ENCODE measurements at regions not wholly inside any gene's neighbourhood (a gene's known extent, or its start where the extent isn't known, plus 50 kb on each side); places are given as distances from the start of the nearest gene placed in this dataset.

DNA sequence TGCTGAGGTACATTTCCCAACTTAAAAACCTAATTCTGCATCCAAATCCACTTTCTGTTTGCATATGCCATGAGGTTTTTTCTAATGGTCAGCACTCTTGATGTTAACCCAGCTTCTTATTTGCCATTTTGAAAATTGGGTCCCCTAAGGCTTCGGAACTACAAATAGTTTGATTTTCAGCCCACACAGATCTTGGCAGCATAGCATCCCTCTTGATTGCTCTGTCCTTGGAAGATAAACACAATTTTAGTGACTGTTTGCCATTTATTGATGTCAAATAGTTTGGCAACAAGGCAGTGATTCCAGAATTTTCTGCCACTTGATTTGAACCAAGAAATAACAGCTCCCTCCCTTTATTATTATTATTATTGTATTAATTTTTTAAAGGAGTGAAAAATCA, 696.9 kb downstream of the RAB28 start:
- H3K4me3 ChIP-seq (ENCODE audit: low read depth, low read length) = no peak overlapping the region
- no peak for TF ChIP-seq CTCF (IDR thresholded peaks at IDR 0.05; ENCODE audit: low read depth, low read length)
- H3K27me3 ChIP-seq (ENCODE audit: insufficient read depth, low read depth, severe bottlenecking) = no peaks in the 10 kb centered on the region

GRCh38 chr4:12778706-12779105, 705.4 kb downstream of the RAB28 start:
- no peaks in the 10 kb centered on the region for H3K27me3 ChIP-seq (ENCODE audit: insufficient read depth, low read depth, severe bottlenecking)
- no peak for DNase-seq
- H3K36me3 ChIP-seq = no peaks in the 10 kb centered on the region
- H3K9me3 ChIP-seq (ENCODE audit: severe bottlenecking) = no peaks in the 10 kb centered on the region
- no peak for TF ChIP-seq CTCF (IDR thresholded peaks at IDR 0.05; ENCODE audit: low read depth, low read length)
- H3K27ac ChIP-seq = no peak overlapping the region
- H3K4me3 ChIP-seq (ENCODE audit: low read depth, low read length) = no peak overlapping the region

More for the DNA sequence above, 696.9 kb downstream of the RAB28 start:
- no peaks in the 10 kb centered on the region for H3K36me3 ChIP-seq
- H3K27ac ChIP-seq = no peak overlapping the region
- DNase-seq = no peak
- no peaks in the 10 kb centered on the region for H3K9me3 ChIP-seq (ENCODE audit: severe bottlenecking)

DNA sequence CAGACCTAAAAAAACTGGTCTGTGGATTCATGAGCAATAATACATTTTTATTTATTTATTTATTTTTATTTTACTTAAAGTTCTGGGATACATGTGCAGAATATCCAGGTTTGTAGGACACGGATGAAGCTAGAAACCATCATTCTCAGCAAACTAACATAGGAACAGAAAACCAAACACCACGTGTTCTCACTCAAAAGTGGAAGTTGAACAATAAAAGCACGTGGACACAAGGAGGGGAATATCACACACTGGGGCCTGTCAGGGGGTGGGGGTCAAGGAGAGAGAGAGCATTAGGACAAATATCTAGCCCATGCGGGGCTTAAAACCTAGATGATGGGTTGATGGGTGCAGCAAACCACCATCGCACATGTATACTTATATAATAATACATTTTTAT, 705.9 kb downstream of the RAB28 start:
- H3K36me3 ChIP-seq = no peaks in the 10 kb centered on the region
- H3K4me3 ChIP-seq (ENCODE audit: low read depth, low read length) = no peak overlapping the region
- H3K27me3 ChIP-seq (ENCODE audit: insufficient read depth, low read depth, severe bottlenecking) = no peaks in the 10 kb centered on the region
- H3K9me3 ChIP-seq (ENCODE audit: severe bottlenecking) = no peaks in the 10 kb centered on the region
- no peak for TF ChIP-seq CTCF (IDR thresholded peaks at IDR 0.05; ENCODE audit: low read depth, low read length)
- H3K27ac ChIP-seq = no peak overlapping the region
- no peak for DNase-seq

DNA sequence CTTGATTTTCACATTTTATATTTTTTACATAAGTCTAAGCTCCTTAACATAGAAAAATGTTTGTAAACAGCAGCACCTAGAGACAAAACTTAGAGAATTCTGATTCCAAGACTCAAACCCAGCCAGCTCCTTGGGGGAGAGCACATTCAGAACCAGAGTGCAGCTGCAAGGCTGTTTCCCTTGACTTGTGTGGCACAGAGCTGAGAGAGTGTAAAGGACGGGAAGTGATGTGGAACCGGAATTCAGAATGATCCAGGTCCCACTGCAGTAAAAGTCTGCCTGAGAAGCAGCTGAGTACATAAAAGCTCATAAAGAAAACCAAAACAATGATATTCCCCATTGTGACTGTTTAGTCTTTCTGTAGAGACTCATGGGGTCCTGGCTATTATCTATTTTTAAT, 713.8 kb downstream of the RAB28 start:
- DNase-seq = no peak

GRCh38 chr4:12761694-12762093, 722.4 kb downstream of the RAB28 start:
- Histone ChIP-seq H3K9me3 (ENCODE audit: severe bottlenecking) (no peaks in the 10 kb centered on the region), H3K36me3 (no peaks in the 10 kb centered on the region), H3K27ac (no peak overlapping the region), H3K27me3 (ENCODE audit: insufficient read depth, low read depth, severe bottlenecking) (no peaks in the 10 kb centered on the region), H3K4me3 (ENCODE audit: low read depth, low read length) (no peak overlapping the region)
- no peak for DNase-seq
- no peak for TF ChIP-seq CTCF (IDR thresholded peaks at IDR 0.05; ENCODE audit: low read depth, low read length)

More for the DNA sequence above, 713.8 kb downstream of the RAB28 start:
- no peaks in the 10 kb centered on the region for H3K27me3 ChIP-seq (ENCODE audit: insufficient read depth, low read depth, severe bottlenecking)
- H3K4me3 ChIP-seq (ENCODE audit: low read depth, low read length) = no peak overlapping the region
- H3K9me3 ChIP-seq (ENCODE audit: severe bottlenecking) = no peaks in the 10 kb centered on the region
- TF ChIP-seq CTCF (IDR thresholded peaks at IDR 0.05; ENCODE audit: low read depth, low read length) = no peak
- H3K36me3 ChIP-seq = no peaks in the 10 kb centered on the region
- no peak overlapping the region for H3K27ac ChIP-seq

DNA sequence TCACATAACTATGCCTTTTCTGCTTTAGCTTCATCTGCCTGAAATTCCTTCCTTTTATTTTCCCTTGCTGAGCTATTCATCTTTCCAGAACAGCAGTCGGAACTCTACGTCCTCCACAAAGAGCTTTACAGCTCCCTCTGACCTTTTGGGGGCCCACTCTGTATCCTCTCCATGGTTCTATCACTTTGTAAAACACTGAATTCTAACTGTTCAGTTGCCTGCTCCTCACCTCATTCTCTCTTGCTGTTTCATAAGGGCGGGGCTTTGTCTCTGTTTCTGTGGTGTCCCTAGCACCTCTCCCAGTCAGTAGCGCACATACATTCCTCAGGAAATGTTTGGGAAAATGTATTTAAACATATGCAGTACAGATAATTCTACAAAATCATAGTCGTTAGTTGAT, 737.0 kb downstream of the RAB28 start:
- H3K36me3 ChIP-seq = no peaks in the 10 kb centered on the region
- peaks cover 6% of the 10 kb centered on the region for H3K27me3 ChIP-seq (ENCODE audit: insufficient read depth, low read depth, severe bottlenecking)
- no peak for DNase-seq
- H3K9me3 ChIP-seq (ENCODE audit: severe bottlenecking) = peaks cover 2% of the 10 kb centered on the region
- no peak overlapping the region for H3K27ac ChIP-seq
- no peak overlapping the region for H3K4me3 ChIP-seq (ENCODE audit: low read depth, low read length)
- TF ChIP-seq CTCF (IDR thresholded peaks at IDR 0.05; ENCODE audit: low read depth, low read length) = no peak
